Lung (tissue), 11 donors: ENCODE measurements at regions not wholly inside any gene's neighbourhood (a gene's known extent, or its start where the extent isn't known, plus 50 kb on each side); places are given as distances from the start of the nearest gene placed in this dataset.

Experiments used
- ATAC-seq: fragments of 200-7000 bp; cut with Tn5 transposase; one replicate; pipeline ENCODE4 v1.9.1; 2020; ENCODE audit warnings: moderate number of reproducible peaks; ENCODE audit not compliant: insufficient read depth, low FRiP score
- DNase-seq, 3 donors: peaks; one replicate each; pipeline ENCODE4 v3.0.0-alpha.2; 2013 to 2017
- H3K27ac ChIP-seq, 2 donors: one replicate each; pipeline ENCODE4 v1.5.1; 2013; ENCODE audit warnings: mild to moderate bottlenecking in 2 of 2, moderate library complexity in 2 of 2, control low read depth in 1 of 2, inconsistent platforms in 1 of 2, low read depth in 1 of 2, low read length in 1 of 2
- H3K27me3 ChIP-seq, 3 donors: one replicate each; pipeline ENCODE4 v1.5.1; 2013; ENCODE audit warnings: low read length in 2 of 3; ENCODE audit not compliant: control insufficient read depth in 3 of 3, insufficient read depth in 3 of 3
- H3K36me3 ChIP-seq, 4 donors: one replicate each; pipeline ENCODE4 v1.5.1; 2013; ENCODE audit warnings: low read length in 4 of 4, mild to moderate bottlenecking in 1 of 4, moderate library complexity in 1 of 4; ENCODE audit not compliant: control insufficient read depth in 4 of 4, insufficient read depth in 4 of 4
- H3K4me1 ChIP-seq, 5 donors: one replicate each; pipeline ENCODE4 v1.5.1; 2013; ENCODE audit warnings: low read length in 5 of 5, mild to moderate bottlenecking in 2 of 5, moderate library complexity in 1 of 5; ENCODE audit not compliant: control insufficient read depth in 5 of 5, insufficient read depth in 5 of 5
- H3K4me3 ChIP-seq: one replicate; pipeline ENCODE4 v1.5.1; 2013; ENCODE audit warnings: mild to moderate bottlenecking, control low read depth, moderate library complexity
- H3K9ac ChIP-seq, 2 donors: one replicate each; pipeline ENCODE4 v1.5.1; 2013; ENCODE audit warnings: low read length in 2 of 2, control low read depth in 1 of 2; ENCODE audit not compliant: insufficient read depth in 1 of 2
- H3K9me3 ChIP-seq, 4 donors: one replicate each; pipeline ENCODE4 v1.5.1; 2013; ENCODE audit warnings: low read length in 3 of 4, mild to moderate bottlenecking in 1 of 4, moderate library complexity in 1 of 4; ENCODE audit not compliant: control insufficient read depth in 4 of 4, insufficient read depth in 3 of 4
- CTCF ChIP-seq: IDR thresholded peaks from 2 replicates; pipeline ENCODE4 v1.5.1; 2012; ENCODE audit warnings: mild to moderate bottlenecking; ENCODE audit errors: control extremely low read depth, extremely low read depth
- WGBS, 2 donors: extraction: QIAGEN DNeasy Blood & Tissue Kit; methylation state at CpG; one replicate each; pipeline ENCODE4 v1.1.7; 2013; 5-methylcytosine and 5-hydroxymethylcytosine counted together
- donor health status: control.
- donor health status: control.
- donor health status: Bipolar disorder and iron deficiency.
- donor health status: healthy.
- donor health status: DM: yes; HTN: yes; CAD: no.

DNA sequence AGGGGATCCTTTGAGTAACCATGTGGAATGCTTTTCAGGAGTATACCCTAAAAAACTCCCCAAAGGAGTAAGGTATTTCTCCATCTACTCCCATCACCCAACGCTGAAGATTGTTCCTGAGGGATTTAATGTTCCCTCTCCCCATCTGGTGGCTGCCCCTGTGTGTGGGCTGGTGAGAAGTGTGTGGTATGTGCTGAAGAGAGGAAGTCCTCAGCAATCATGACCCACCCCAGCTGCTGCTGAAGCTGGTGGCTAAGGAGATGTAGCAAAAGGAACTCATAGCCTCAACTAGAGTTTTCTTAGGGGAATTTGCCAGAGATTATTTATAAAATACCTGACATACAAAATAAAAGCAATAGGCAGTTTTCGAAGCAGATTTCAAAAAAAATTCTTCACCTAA, 114.3 kb upstream of the JAG1 start:
- DNase-seq (no peak), ATAC-seq (no peak)
- Histone ChIP-seq H3K27me3 (no peaks in the 10 kb centered on the region), H3K4me3 (no peak overlapping the region), H3K4me1 (peaks cover 0 to under 1% (median 0%) of the 10 kb centered on the region in 5 donors), H3K9me3 (peaks cover 0 to 3% (median 0%) of the 10 kb centered on the region in 4 donors), H3K36me3 (no peaks in the 10 kb centered on the region), H3K27ac (no peak overlapping the region), H3K9ac (no peak overlapping the region)
- 84% methylated on average over 2 of the region's 2 CpGs for WGBS, 2 donors
- TF ChIP-seq CTCF, result no peak

GRCh38 chr20:10788877-10789276, 115.1 kb upstream of the JAG1 start:
- H3K27ac ChIP-seq, result no peak overlapping the region
- H3K9me3 ChIP-seq, result peaks cover 0 to 3% (median 0%) of the 10 kb centered on the region in 4 donors
- no peaks in the 10 kb centered on the region for H3K4me1 ChIP-seq
- ATAC-seq (no peak), DNase-seq (no peak)
- no peak for TF ChIP-seq CTCF
- H3K4me3 ChIP-seq, result no peak overlapping the region
- H3K27me3 ChIP-seq, result no peaks in the 10 kb centered on the region
- WGBS, 2 donors, result 94 to 95% methylated on average over 4 of the region's 4 CpGs
- H3K36me3 ChIP-seq, result no peaks in the 10 kb centered on the region
- no peak overlapping the region for H3K9ac ChIP-seq

- Histone ChIP-seq H3K27ac (no peak overlapping the region), H3K9me3 (peaks cover 0 to 3% (median 0%) of the 10 kb centered on the region in 4 donors), H3K4me3 (no peak overlapping the region), H3K4me1 (peaks cover 0 to under 1% (median 0%) of the 10 kb centered on the region in 5 donors), H3K27me3 (no peaks in the 10 kb centered on the region), H3K9ac (no peak overlapping the region), H3K36me3 (no peaks in the 10 kb centered on the region)
- ATAC-seq, result no peak
- DNase-seq, result no peak
- WGBS, 2 donors, result 96 to 98% methylated on average over 1 of the region's 1 CpG
- TF ChIP-seq CTCF, result no peak
These were observed 115.6 kb upstream of the JAG1 start for GRCh38 chr20:10789386-10789785.

DNA sequence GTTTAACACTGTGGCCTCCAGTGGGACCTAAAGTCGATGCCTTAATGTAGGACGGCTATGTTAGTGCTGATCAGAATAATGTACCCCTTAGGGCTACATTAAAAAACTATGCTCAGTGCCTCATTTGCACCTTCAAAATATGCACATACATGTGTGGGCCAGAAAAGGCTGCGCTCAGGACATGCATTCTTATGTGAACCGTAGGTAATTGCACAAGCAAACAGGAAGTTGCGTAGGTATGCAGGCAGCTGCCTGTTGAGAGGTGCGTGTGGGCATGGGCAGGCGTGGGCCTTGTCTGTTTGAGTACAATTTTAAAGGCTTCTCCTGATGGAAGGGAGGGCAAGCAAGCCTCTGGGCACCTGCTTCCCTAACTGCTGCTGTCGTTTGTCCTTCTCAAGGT, 116.2 kb upstream of the JAG1 start:
- Histone ChIP-seq H3K9ac (no peak overlapping the region), H3K4me3 (no peak overlapping the region), H3K36me3 (no peaks in the 10 kb centered on the region), H3K9me3 (peaks cover 0 to 3% (median 0%) of the 10 kb centered on the region in 4 donors), H3K4me1 (peaks cover 0 to 5% (median 0%) of the 10 kb centered on the region in 5 donors), H3K27me3 (no peaks in the 10 kb centered on the region), H3K27ac (no peak overlapping the region)
- 51 to 77% methylated on average over 8 of the region's 8 CpGs for WGBS, 2 donors
- TF ChIP-seq CTCF, result no peak
- ATAC-seq (no peak), DNase-seq (no peak)
